ENCODE measurements at regions not wholly inside any gene's neighbourhood (a gene's known extent, or its start where the extent isn't known, plus 50 kb on each side); places are given as distances from the start of the nearest gene placed in this dataset.

DNA sequence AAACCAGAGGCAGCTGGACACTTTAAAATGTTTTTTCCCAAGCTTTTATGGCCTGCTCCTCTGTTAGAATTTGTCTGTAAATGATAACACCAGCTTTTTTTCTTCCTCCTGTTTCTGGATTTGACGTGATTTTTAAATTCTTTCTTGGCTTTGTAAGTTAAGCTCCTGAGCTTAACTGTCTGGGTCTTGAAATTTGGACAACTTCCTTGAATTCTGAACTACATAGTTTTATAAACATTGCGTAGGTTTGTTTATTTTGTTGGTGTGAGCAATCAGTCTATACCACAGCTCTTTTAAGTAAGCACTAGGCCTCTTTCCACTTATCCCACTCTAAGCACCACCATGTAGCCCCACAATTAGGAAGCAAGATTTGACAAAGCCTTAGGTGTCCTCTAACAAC lies 144.4 kb upstream of the GUCY1A1 start:
- TF ChIP-seq CTCF (IDR thresholded peaks at IDR 0.05; ENCODE audit: low read depth, low read length, missing control alignments): no peak
- Histone ChIP-seq H3K36me3 (replicated peaks) (no peaks in the 10 kb centered on the region), H3K4me3 (ENCODE audit: low read depth, low read length) (no peak overlapping the region), H3K27me3 (replicated peaks) (no peaks in the 10 kb centered on the region), H3K27ac (no peak overlapping the region)
- DNase-seq: no peak
- in situ Hi-C loops (cut with HindIII; ENCODE audit: low pct_ligation_motif_present, low sequenced_read_pairs): no loop called here

DNA sequence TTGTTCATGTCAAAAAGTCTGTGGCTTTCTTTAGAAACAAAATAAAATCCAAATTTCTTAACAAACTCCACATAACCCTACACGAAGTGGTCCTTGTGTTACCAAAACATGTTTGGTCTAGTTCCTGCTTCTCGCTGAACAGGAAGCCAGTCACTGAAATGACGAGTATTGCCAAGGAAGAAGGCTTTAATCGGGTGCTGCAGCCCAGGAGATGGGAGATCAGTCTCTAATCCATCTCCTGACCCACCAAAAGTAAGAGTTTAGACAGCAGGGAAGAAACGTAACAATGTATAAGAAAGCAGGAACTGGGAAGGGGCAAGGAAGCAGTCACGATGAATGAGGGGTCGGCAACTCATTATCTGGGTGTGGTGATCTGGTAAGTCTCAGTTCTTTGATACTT lies 144.6 kb upstream of the MAP9 start:
- DNase-seq: no peak
- Histone ChIP-seq H3K36me3 (replicated peaks) (no peaks in the 10 kb centered on the region), H3K27me3 (replicated peaks) (no peaks in the 10 kb centered on the region), H3K4me3 (ENCODE audit: low read depth, low read length) (no peak overlapping the region), H3K27ac (no peak overlapping the region)
- TF ChIP-seq CTCF (IDR thresholded peaks at IDR 0.05; ENCODE audit: low read depth, low read length, missing control alignments): no peak
- in situ Hi-C loops (cut with HindIII; ENCODE audit: low pct_ligation_motif_present, low sequenced_read_pairs): no loop called here

DNA sequence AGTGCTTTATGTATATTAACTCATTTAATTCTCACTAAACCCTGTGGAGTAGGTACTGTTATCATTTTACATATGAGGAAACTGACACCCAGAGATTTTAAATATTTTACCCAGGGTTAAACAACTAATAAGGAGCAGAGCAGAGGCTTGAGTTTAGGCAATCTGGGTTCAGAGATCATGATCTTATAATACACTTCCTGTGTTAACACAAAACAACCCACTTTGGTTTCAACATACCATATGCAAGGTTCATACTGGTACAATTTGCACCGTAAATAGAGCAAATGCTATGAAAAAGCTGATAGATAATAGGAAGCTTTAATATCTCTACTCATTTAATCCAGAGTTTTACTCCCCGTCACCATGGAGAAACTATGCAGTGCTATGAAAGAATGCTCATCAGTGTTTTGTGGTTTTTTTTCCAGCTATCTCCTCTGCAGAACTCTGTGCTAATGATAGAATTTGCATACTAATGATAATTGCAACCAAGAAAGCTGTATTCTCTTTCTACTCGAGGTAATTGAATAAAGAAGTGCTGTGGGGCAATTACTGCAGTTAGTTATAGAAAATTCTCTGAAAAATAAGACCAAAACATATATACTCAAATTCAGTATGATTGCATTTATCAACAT lies 138.8 kb upstream of the MAP9 start:
- Histone ChIP-seq H3K27me3 (replicated peaks) (no peaks in the 10 kb centered on the region), H3K27ac (no peak overlapping the region)
- in situ Hi-C loops (cut with HindIII; ENCODE audit: low pct_ligation_motif_present, low sequenced_read_pairs): no loop called here

GRCh38 chr4:155514628-155515027 lies 137.9 kb upstream of the MAP9 start:
- H3K27me3 ChIP-seq (replicated peaks): no peaks in the 10 kb centered on the region
- H3K4me3 ChIP-seq (ENCODE audit: low read depth, low read length): no peak overlapping the region
- TF ChIP-seq CTCF (IDR thresholded peaks at IDR 0.05; ENCODE audit: low read depth, low read length, missing control alignments): no peak
- DNase-seq: no peak
- H3K27ac ChIP-seq: no peak overlapping the region
- in situ Hi-C loops (cut with HindIII; ENCODE audit: low pct_ligation_motif_present, low sequenced_read_pairs): no loop called here
- no peaks in the 10 kb centered on the region for H3K36me3 ChIP-seq (replicated peaks)

More for the DNA sequence above, 138.8 kb upstream of the MAP9 start:
- DNase-seq: no peak
- H3K4me3 ChIP-seq (ENCODE audit: low read depth, low read length): no peak overlapping the region
- no peaks in the 10 kb centered on the region for H3K36me3 ChIP-seq (replicated peaks)
- TF ChIP-seq CTCF (IDR thresholded peaks at IDR 0.05; ENCODE audit: low read depth, low read length, missing control alignments): no peak

GRCh38 chr4:155512817-155513216 lies 136.1 kb upstream of the MAP9 start:
- no peaks in the 10 kb centered on the region for H3K27me3 ChIP-seq (replicated peaks)
- in situ Hi-C loops (cut with HindIII; ENCODE audit: low pct_ligation_motif_present, low sequenced_read_pairs): no loop called here
- H3K36me3 ChIP-seq (replicated peaks): no peaks in the 10 kb centered on the region
- no peak overlapping the region for H3K4me3 ChIP-seq (ENCODE audit: low read depth, low read length)
- no peak for TF ChIP-seq CTCF (IDR thresholded peaks at IDR 0.05; ENCODE audit: low read depth, low read length, missing control alignments)
- H3K27ac ChIP-seq: no peak overlapping the region
- DNase-seq: no peak

DNA sequence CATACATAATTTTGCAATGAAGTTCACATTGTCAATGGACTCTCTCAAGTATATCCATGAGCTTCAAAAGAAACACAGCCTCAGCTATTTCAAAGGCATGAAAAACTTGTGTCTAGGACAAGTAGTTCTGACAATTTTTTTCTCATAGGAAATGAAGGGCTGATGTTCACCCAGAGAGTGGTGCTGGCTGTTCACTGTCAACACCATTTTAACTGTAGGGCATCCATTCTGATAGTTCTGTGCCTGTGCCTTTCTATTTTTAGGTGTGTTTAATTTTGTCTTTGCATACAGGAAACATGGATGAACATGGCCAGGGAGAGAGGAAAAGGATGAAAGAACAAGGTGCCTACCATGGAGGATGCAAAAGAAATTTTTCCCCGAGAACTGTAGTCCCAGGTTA lies 135.3 kb upstream of the MAP9 start:
- DNase-seq: no peak
- in situ Hi-C loops (cut with HindIII; ENCODE audit: low pct_ligation_motif_present, low sequenced_read_pairs): no loop called here
- H3K27me3 ChIP-seq (replicated peaks): no peaks in the 10 kb centered on the region
- H3K4me3 ChIP-seq (ENCODE audit: low read depth, low read length): no peak overlapping the region
- H3K27ac ChIP-seq: no peak overlapping the region
- no peak for TF ChIP-seq CTCF (IDR thresholded peaks at IDR 0.05; ENCODE audit: low read depth, low read length, missing control alignments)
- H3K36me3 ChIP-seq (replicated peaks): no peaks in the 10 kb centered on the region
